H9 (cell line): ENCODE measurements at regions not wholly inside any gene's neighbourhood (a gene's known extent, or its start where the extent isn't known, plus 50 kb on each side); places are given as distances from the start of the nearest gene placed in this dataset.

ENCODE experiments used
- DNase-seq: peaks from one replicate; pipeline ENCODE4 v3.0.0-alpha.2; 2017
- H2AFZ ChIP-seq: one replicate; pipeline ENCODE4 v1.6.1; 2013; ENCODE audit warnings: mild to moderate bottlenecking, low read length, control low read depth, moderate library complexity
- H2AK5ac ChIP-seq: 2 replicates; pipeline ENCODE4 v1.6.1; 2013; ENCODE audit warnings: low read length, control low read depth, mixed read lengths; ENCODE audit not compliant: insufficient read length
- H2BK120ac ChIP-seq: one replicate; pipeline ENCODE4 v1.6.1; 2013; ENCODE audit warnings: low read depth, mild to moderate bottlenecking, low read length, control low read depth, inconsistent platforms; ENCODE audit not compliant: poor library complexity, severe bottlenecking
- H2BK12ac ChIP-seq: 2 replicates; pipeline ENCODE4 v1.6.1; 2013; ENCODE audit warnings: low read length, control low read depth, mixed read lengths, low read depth; ENCODE audit not compliant: insufficient read length
- H2BK15ac ChIP-seq: 2 replicates; pipeline ENCODE4 v1.6.1; 2013; ENCODE audit warnings: low read depth, low read length, control low read depth
- H2BK20ac ChIP-seq: one replicate; pipeline ENCODE4 v1.6.1; 2013; ENCODE audit warnings: low read depth, mild to moderate bottlenecking, low read length, control low read depth, inconsistent platforms; ENCODE audit not compliant: poor library complexity, severe bottlenecking
- H2BK5ac ChIP-seq: 2 replicates; pipeline ENCODE4 v1.6.1; 2013; ENCODE audit warnings: low read length, control low read depth, mixed read lengths; ENCODE audit not compliant: insufficient read length
- H3K14ac ChIP-seq: 2 replicates; pipeline ENCODE4 v1.6.1; 2013; ENCODE audit warnings: low read length, control low read depth; ENCODE audit not compliant: insufficient read depth
- H3K18ac ChIP-seq: 2 replicates; pipeline ENCODE4 v1.6.1; 2013; ENCODE audit warnings: low read depth, mild to moderate bottlenecking, mixed read lengths, low read length, control low read depth; ENCODE audit not compliant: insufficient read length
- H3K23ac ChIP-seq: 2 replicates; pipeline ENCODE4 v1.6.1; 2013; ENCODE audit warnings: low read length, control low read depth, mixed read lengths, low read depth; ENCODE audit not compliant: insufficient read length
- H3K23me2 ChIP-seq: 2 replicates; pipeline ENCODE4 v1.6.1; 2013; ENCODE audit warnings: low read depth, mild to moderate bottlenecking, mixed read lengths, low read length, control low read depth; ENCODE audit not compliant: insufficient read length, poor library complexity, severe bottlenecking
- H3K27ac ChIP-seq: 2 replicates; pipeline ENCODE4 v1.5.1; 2013; ENCODE audit warnings: low read length, control low read depth, mixed read lengths, low read depth; ENCODE audit not compliant: insufficient read length
- H3K27me3 ChIP-seq: 2 replicates; pipeline ENCODE4 v1.6.1; 2013; ENCODE audit warnings: low read length, control low read depth, inconsistent platforms; ENCODE audit not compliant: insufficient read depth
- H3K4ac ChIP-seq: 2 replicates; pipeline ENCODE4 v1.6.1; 2013; ENCODE audit warnings: low read depth, mild to moderate bottlenecking, control low read depth, inconsistent platforms, low read length, moderate library complexity
- H3K4me1 ChIP-seq: 2 replicates; pipeline ENCODE4 v1.6.1; 2013; ENCODE audit warnings: low read length, control low read depth, inconsistent platforms; ENCODE audit not compliant: insufficient read depth
- H3K4me2 ChIP-seq: 2 replicates; pipeline ENCODE4 v1.6.1; 2013; ENCODE audit warnings: low read length, control low read depth, mixed read lengths; ENCODE audit not compliant: insufficient read length, insufficient read depth
- H3K56ac ChIP-seq: 2 replicates; pipeline ENCODE4 v1.6.1; 2013; ENCODE audit warnings: low read depth, mild to moderate bottlenecking, mixed read lengths, low read length, control low read depth; ENCODE audit not compliant: insufficient read length
- H3K79me1 ChIP-seq: 2 replicates; pipeline ENCODE4 v1.6.1; 2013; ENCODE audit warnings: low read depth, mild to moderate bottlenecking, moderate library complexity, low read length, control low read depth, inconsistent platforms; ENCODE audit not compliant: insufficient read depth, poor library complexity, severe bottlenecking
- H3K79me2 ChIP-seq: 2 replicates; pipeline ENCODE4 v1.6.1; 2013; ENCODE audit warnings: low read length, control low read depth, inconsistent platforms; ENCODE audit not compliant: insufficient read depth
- H3K9ac ChIP-seq: 2 replicates; pipeline ENCODE4 v1.6.1; 2013; ENCODE audit warnings: low read length, control low read depth, mixed read lengths; ENCODE audit not compliant: insufficient read length; ENCODE audit errors: extremely low read depth
- H3K9me3 ChIP-seq: one replicate; pipeline ENCODE4 v1.6.1; 2013; ENCODE audit warnings: low read depth, low read length, inconsistent platforms; ENCODE audit not compliant: control insufficient read depth
- H3T11ph ChIP-seq: one replicate; pipeline ENCODE4 v1.6.1; 2013; ENCODE audit warnings: mild to moderate bottlenecking, low read length, control low read depth, inconsistent platforms
- H4K20me1 ChIP-seq: one replicate; pipeline ENCODE4 v1.6.1; 2013; ENCODE audit not compliant: control insufficient read depth, insufficient read length, insufficient read depth
- H4K5ac ChIP-seq: 2 replicates; pipeline ENCODE4 v1.6.1; 2013; ENCODE audit warnings: low read depth, mild to moderate bottlenecking, mixed read lengths, low read length, control low read depth; ENCODE audit not compliant: insufficient read length
- H4K8ac ChIP-seq: replicated peaks from 2 replicates; pipeline ENCODE4 v1.6.1; 2013; ENCODE audit warnings: low read length, control low read depth, mixed read lengths, low read depth; ENCODE audit not compliant: insufficient read length
- H4K91ac ChIP-seq: 2 replicates; pipeline ENCODE4 v1.6.1; 2013; ENCODE audit warnings: low read depth, mild to moderate bottlenecking, moderate library complexity, mixed read lengths, low read length, control low read depth; ENCODE audit not compliant: insufficient read length
- H3K27ac Mint-ChIP-seq, 3 experiments: 2 replicates in 2 of 3; 3 replicates in 1 of 3; pipeline ENCODE4 v1.8.0; 2020 to 2021; ENCODE audit warnings: mixed read lengths in 3 of 3, mild to moderate bottlenecking in 1 of 3, moderate library complexity in 1 of 3
- H3K27me3 Mint-ChIP-seq: 2 replicates; pipeline ENCODE4 v1.8.0; 2021; ENCODE audit warnings: low read depth, mild to moderate bottlenecking, moderate library complexity, mixed read lengths
- H3K36me3 Mint-ChIP-seq, 3 experiments: 2 replicates in 2 of 3; 3 replicates in 1 of 3; pipeline ENCODE4 v1.8.0; 2020 to 2021; ENCODE audit warnings: low read depth in 3 of 3, mixed read lengths in 3 of 3; ENCODE audit not compliant: insufficient read depth in 1 of 3
- H3K4me1 Mint-ChIP-seq, 2 experiments: 2 replicates each; pipeline ENCODE4 v1.8.0; 2020; ENCODE audit warnings: mixed read lengths in 2 of 2
- H3K4me3 Mint-ChIP-seq, 2 experiments: 2 replicates in 1 of 2; 3 replicates in 1 of 2; pipeline ENCODE4 v1.8.0; 2020 to 2021; ENCODE audit warnings: mild to moderate bottlenecking in 2 of 2, mixed read lengths in 2 of 2, moderate library complexity in 1 of 2
- H3K9me3 Mint-ChIP-seq, 2 experiments: 2 replicates in 1 of 2; 3 replicates in 1 of 2; pipeline ENCODE4 v1.8.0; 2020; ENCODE audit warnings: mild to moderate bottlenecking in 2 of 2, mixed read lengths in 2 of 2, moderate library complexity in 1 of 2
- CTCF ChIP-seq: fragments of 200-600 bp; sonication (generic); conservative IDR thresholded peaks from 3 replicates; pipeline ENCODE4 v1.8.0; 2021; ENCODE audit warnings: antibody characterized with exemption, mild to moderate bottlenecking
- WGBS: extraction: QIAGEN DNeasy Blood & Tissue Kit; methylation state at CpG from one replicate; pipeline ENCODE4 v1.1.7; 2013; ENCODE audit warnings: missing lambda C conversion rate, low lambda C conversion rate, mixed read lengths; ENCODE audit not compliant: insufficient read length; ENCODE audit errors: extremely low coverage; 5-methylcytosine and 5-hydroxymethylcytosine counted together

GRCh38 chr6:152874846-152875568, 107.8 kb downstream of the FBXO5 start:
- H3K36me3 Mint-ChIP-seq = no peaks in the 10 kb centered on the region; a peak in 1 of 7 replicates
- peaks cover 3 to 6% of the 10 kb centered on the region in 2 experiments; a peak in 1 of 5 replicates for H3K9me3 Mint-ChIP-seq
- Histone ChIP-seq H3K4ac (no peak overlapping the region), H3K23me2 (no peaks in the 10 kb centered on the region), H3K9me3 (no peaks in the 10 kb centered on the region), H3K14ac (no peak overlapping the region), H3K79me1 (no peaks in the 10 kb centered on the region), H2BK120ac (no peak overlapping the region), H2BK20ac (no peak overlapping the region), H4K8ac (no peak overlapping the region), H3K79me2 (no peaks in the 10 kb centered on the region), H3K4me2 (no peak overlapping the region), H4K20me1 (no peaks in the 10 kb centered on the region), H4K5ac (no peak overlapping the region), H3K27ac (no peak overlapping the region), H2BK12ac (no peak overlapping the region), H2BK5ac (no peak overlapping the region), H2AK5ac (no peak overlapping the region), H3K56ac (no peak overlapping the region), H3K18ac (no peak overlapping the region), H3K23ac (no peak overlapping the region), H2AFZ (no peak overlapping the region), H3T11ph (no peak overlapping the region), H3K4me1 (no peaks in the 10 kb centered on the region), H3K27me3 (no peaks in the 10 kb centered on the region), H3K9ac (no peak overlapping the region), H2BK15ac (no peak overlapping the region), H4K91ac (no peak overlapping the region)
- H3K4me3 Mint-ChIP-seq = no peak overlapping the region
- 0 out of 3 replicates have a peak, but pooled peaks have one; percentile 32 for TF ChIP-seq CTCF
- WGBS = no CpG with 5 or more reads among the region's 6 CpGs
- no peak for DNase-seq
- no peaks in the 10 kb centered on the region; the same call in 1 of the 2 replicates for H3K27me3 Mint-ChIP-seq
- no peak overlapping the region for H3K27ac Mint-ChIP-seq
- no peaks in the 10 kb centered on the region for H3K4me1 Mint-ChIP-seq
